ENCODE measurements at regions not wholly inside any gene's neighbourhood (a gene's known extent, or its start where the extent isn't known, plus 50 kb on each side); places are given as distances from the start of the nearest gene placed in this dataset.

DNA sequence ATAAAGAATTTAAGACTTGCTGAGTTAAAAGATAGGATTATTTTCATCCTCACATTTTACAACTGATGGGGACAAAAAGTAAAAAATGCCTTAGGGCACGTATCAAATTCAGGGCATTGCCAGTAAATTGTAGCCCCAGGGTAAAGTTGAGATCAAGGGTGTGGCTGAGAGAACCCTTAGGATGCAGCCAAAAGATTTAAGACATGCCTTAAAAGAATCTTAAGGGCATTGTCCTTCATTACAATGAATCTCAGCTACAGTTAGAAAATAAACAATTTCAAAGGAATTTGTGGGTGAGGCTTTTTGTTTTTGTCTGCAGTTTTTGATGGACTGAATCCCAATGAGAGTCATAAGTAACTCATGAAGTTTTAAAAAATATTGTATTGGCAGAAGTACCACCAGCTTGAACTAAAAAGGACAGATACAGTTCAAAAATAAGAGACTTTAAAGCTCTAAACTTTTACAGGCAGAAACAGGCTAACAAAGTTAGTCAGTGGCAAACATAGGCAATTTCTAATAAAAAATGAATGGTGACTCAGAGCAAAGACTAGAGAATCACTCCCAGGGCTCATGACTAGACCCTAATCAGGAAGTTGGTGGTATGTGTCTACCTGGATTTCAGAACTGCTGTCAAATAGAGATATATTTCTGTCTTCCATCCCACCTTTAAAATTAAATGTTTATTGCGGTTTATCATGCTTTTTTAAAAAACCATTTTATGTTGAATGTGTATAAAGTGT lies 165.1 kb upstream of the SNX7 start (continued):
- TF ChIP-seq CTCF (IDR thresholded peaks at IDR 0.05) = no peak
- TF ChIP-seq ESRRA (IDR thresholded peaks at IDR 0.05; ENCODE audit: borderline replicate concordance, low read length) = no peak
- TF ChIP-seq RARB (CRISPR knock-in tag; IDR thresholded peaks at IDR 0.05) = no peak
- no peak for TF ChIP-seq ZC3H11A (IDR thresholded peaks at IDR 0.05)
- TF ChIP-seq HOXB13 (CRISPR knock-in tag; IDR thresholded peaks at IDR 0.05; ENCODE audit: low read depth) = no peak
- TF ChIP-seq, protein P1, sequence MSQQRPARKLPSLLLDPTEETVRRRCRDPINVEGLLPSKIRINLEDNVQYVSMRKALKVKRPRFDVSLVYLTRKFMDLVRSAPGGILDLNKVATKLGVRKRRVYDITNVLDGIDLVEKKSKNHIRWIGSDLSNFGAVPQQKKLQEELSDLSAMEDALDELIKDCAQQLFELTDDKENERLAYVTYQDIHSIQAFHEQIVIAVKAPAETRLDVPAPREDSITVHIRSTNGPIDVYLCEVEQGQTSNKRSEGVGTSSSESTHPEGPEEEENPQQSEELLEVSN (IDR thresholded peaks at IDR 0.05; ENCODE audit: borderline replicate concordance, low read depth) = no peak
- no peak for TF ChIP-seq CBX2 (IDR thresholded peaks at IDR 0.05; ENCODE audit: borderline replicate concordance, low read depth)
- no peak for TF ChIP-seq HDAC2 (IDR thresholded peaks at IDR 0.05)

- Histone ChIP-seq H3K27ac (no peak overlapping the region), H3K4me1 (peaks cover 6% of the 10 kb centered on the region; the same call in 1 of the 3 replicates), H3K9me3 (no peaks in the 10 kb centered on the region), H3K4me3 (no peak overlapping the region), H3K4me2 (no peak overlapping the region)
- DNase-seq (ENCODE audit: low read depth in 1 of 2, low spot score in 1 of 2) (no peak), FAIRE-seq (no peak), ATAC-seq (no peak)
- ChIA-PET POLR2A (no interaction called here), CTCF (no interaction called here)
- TF ChIP-seq NFE2L2 (conservative IDR thresholded peaks at IDR 0.05; ENCODE audit: low read length) (no peak), POLR2AphosphoS2 (conservative IDR thresholded peaks at IDR 0.05; ENCODE audit: low read length) (no peak), PHF8 (IDR thresholded peaks at IDR 0.05; ENCODE audit: borderline replicate concordance, low read depth) (no peak)
Observed at GRCh38 chr1:98493469-98493868, 168.1 kb upstream of the SNX7 start.

GRCh38 chr1:98490099-98490498 lies 171.4 kb upstream of the SNX7 start:
- FAIRE-seq = no peak
- CTCF ChIA-PET = no interaction called here

GRCh38 chr1:98487620-98488019 lies 173.9 kb upstream of the SNX7 start:
- no peak overlapping the region for H3K4me2 ChIP-seq
- ChIA-PET CTCF (no interaction called here), POLR2A (no interaction called here)
- H3K27ac ChIP-seq = no peak overlapping the region
- H3K9me3 ChIP-seq = no peaks in the 10 kb centered on the region
- DNase-seq (ENCODE audit: low read depth in 1 of 2, low spot score in 1 of 2) = no peak
- WGBS (ENCODE audit: missing lambda C conversion rate) = 90% methylated on average over 5 of the region's 5 CpGs
- FAIRE-seq = no peak
- no peak overlapping the region for H3K4me3 ChIP-seq
- H3K4me1 ChIP-seq = no peaks in the 10 kb centered on the region
- ATAC-seq = no peak
- TF ChIP-seq TFCP2L1 (CRISPR knock-in tag; IDR thresholded peaks at IDR 0.05) (no peak), HOXB13 (CRISPR knock-in tag; IDR thresholded peaks at IDR 0.05; ENCODE audit: low read depth) (no peak), HOXB5 (CRISPR knock-in tag; IDR thresholded peaks at IDR 0.05) (no peak), ZSCAN20 (CRISPR knock-in tag; IDR thresholded peaks at IDR 0.05) (no peak), ELK1 (IDR thresholded peaks at IDR 0.05; ENCODE audit: low read depth, low read length) (no peak), SMC3 (IDR thresholded peaks at IDR 0.05) (no peak), MAFK (IDR thresholded peaks at IDR 0.05; ENCODE audit: partially characterized antibody) (no peak), ZC3H11A (IDR thresholded peaks at IDR 0.05) (no peak), POLR2AphosphoS2 (conservative IDR thresholded peaks at IDR 0.05; ENCODE audit: low read length) (no peak), MYC (IDR thresholded peaks at IDR 0.05; ENCODE audit: borderline replicate concordance, low read length) (no peak), CHD4 (IDR thresholded peaks at IDR 0.05; ENCODE audit: borderline replicate concordance) (no peak), EP300 (IDR thresholded peaks at IDR 0.05) (no peak), RFX5 (IDR thresholded peaks at IDR 0.05) (no peak), RARB (CRISPR knock-in tag; IDR thresholded peaks at IDR 0.05) (no peak)
- TF ChIP-seq, protein P1 (IDR thresholded peaks at IDR 0.05; ENCODE audit: borderline replicate concordance, low read depth) = no peak

More at GRCh38 chr1:98490099-98490498, 171.4 kb upstream of the SNX7 start:
- WGBS (ENCODE audit: missing lambda C conversion rate) = 80% methylated on average over 1 of the region's 1 CpG
- DNase-seq (ENCODE audit: low read depth in 1 of 2, low spot score in 1 of 2) (no peak), ATAC-seq (no peak)
- Histone ChIP-seq H3K4me2 (no peak overlapping the region), H3K4me3 (no peak overlapping the region), H3K27ac (no peak overlapping the region), H3K4me1 (no peaks in the 10 kb centered on the region), H3K9me3 (no peaks in the 10 kb centered on the region)
- POLR2A ChIA-PET = no interaction called here
- TF ChIP-seq ZSCAN20 (CRISPR knock-in tag; IDR thresholded peaks at IDR 0.05) = no peak
- TF ChIP-seq NFE2L2 (conservative IDR thresholded peaks at IDR 0.05; ENCODE audit: low read length) = no peak
- no peak for TF ChIP-seq HMGXB4 (CRISPR knock-in tag; IDR thresholded peaks at IDR 0.05; ENCODE audit: borderline replicate concordance)
- TF ChIP-seq GATA3 (IDR thresholded peaks at IDR 0.05; ENCODE audit: borderline replicate concordance) = no peak
- no peak for TF ChIP-seq POLR2AphosphoS2 (conservative IDR thresholded peaks at IDR 0.05; ENCODE audit: low read length)
